Omental fat pad (tissue), 3 donors: ENCODE measurements at regions not wholly inside any gene's neighbourhood (a gene's known extent, or its start where the extent isn't known, plus 50 kb on each side); places are given as distances from the start of the nearest gene placed in this dataset.

Experiments used
- ATAC-seq: fragments of 150-250 bp; one replicate; pipeline ENCODE4 v1.9.1; 2016; ENCODE audit warnings: mild to moderate bottlenecking, moderate library complexity; ENCODE audit not compliant: low FRiP score
- DNase-seq: peaks from one replicate; pipeline ENCODE4 v3.0.0-alpha.2; 2019; ENCODE audit warnings: low spot score
- CTCF ChIP-seq, 3 donors: fragments of 450-650 bp; IDR thresholded peaks; one replicate each; pipeline ENCODE4 v1.5.1; 2016 to 2017; ENCODE audit warnings: antibody characterized with exemption in 3 of 3, mild to moderate bottlenecking in 3 of 3, moderate library complexity in 2 of 3

GRCh38 chr21:19268686-19269085, 865.1 kb upstream of the TMPRSS15 start:
- no peak for TF ChIP-seq CTCF (IDR thresholded peaks at IDR 0.05)
- ATAC-seq (no peak), DNase-seq (no peak)

- TF ChIP-seq CTCF (IDR thresholded peaks at IDR 0.05): no peak
- ATAC-seq: no peak
- DNase-seq: no peak
Measured at GRCh38 chr21:19275065-19275464, 871.5 kb upstream of the TMPRSS15 start.

- ATAC-seq: no peak
Measured at GRCh38 chr21:19276665-19277064, 873.1 kb upstream of the TMPRSS15 start.

GRCh38 chr21:19286876-19287275, 883.3 kb upstream of the TMPRSS15 start:
- ATAC-seq: no peak
- TF ChIP-seq CTCF (IDR thresholded peaks at IDR 0.05): no peak
- DNase-seq: no peak

More at GRCh38 chr21:19276665-19277064, 873.1 kb upstream of the TMPRSS15 start:
- no peak for TF ChIP-seq CTCF (IDR thresholded peaks at IDR 0.05)
- no peak for DNase-seq

GRCh38 chr21:19290328-19290727, 886.7 kb upstream of the TMPRSS15 start:
- DNase-seq (no peak), ATAC-seq (no peak)
- no peak for TF ChIP-seq CTCF (IDR thresholded peaks at IDR 0.05)

- no peak for TF ChIP-seq CTCF (IDR thresholded peaks at IDR 0.05)
- no peak for ATAC-seq
- no peak for DNase-seq
Measured at GRCh38 chr21:19320291-19320690, 916.7 kb upstream of the TMPRSS15 start.

GRCh38 chr21:19321688-19322087, 918.1 kb upstream of the TMPRSS15 start:
- ATAC-seq: no peak
- TF ChIP-seq CTCF (IDR thresholded peaks at IDR 0.05): no peak
- DNase-seq: no peak
